T-helper 2 cell treated with Interferon-gamma antibody and Interleukin-4, amounts not matched to agents 100 ng/mL and 5 ng/mL, for 36 hours (primary cell): ENCODE measurements at regions not wholly inside any gene's neighbourhood (a gene's known extent, or its start where the extent isn't known, plus 50 kb on each side); places are given as distances from the start of the nearest gene placed in this dataset.

Source experiments
- intact Hi-C: fragments of 100-400 bp; cut with micrococcal nuclease; formaldehyde crosslinking; loops from one replicate; pipeline ENCODE4 v1.15.1; 2023

GRCh38 chr4:146998157-146998556 lies 52.5 kb upstream of the TTC29 start:
- intact Hi-C loops, result no loop called here

- intact Hi-C loops, result no loop called here
These were observed 58.5 kb upstream of the TTC29 start for GRCh38 chr4:147003956-147004809.

GRCh38 chr4:147006229-147006628 lies 60.6 kb upstream of the TTC29 start:
- intact Hi-C loops, result no loop called here

- intact Hi-C loops, result no loop called here
These were observed 64.2 kb upstream of the TTC29 start for GRCh38 chr4:147009875-147010274.

GRCh38 chr4:147011411-147011810 lies 65.7 kb upstream of the TTC29 start:
- intact Hi-C loops, result no loop called here

GRCh38 chr4:147012059-147012707 lies 66.5 kb upstream of the TTC29 start:
- intact Hi-C loops, result no loop called here

- intact Hi-C loops, result loop anchor here (5.0 kb wide), 1 partner anchor 678 kb away; no protein-coding TSS in a partner anchor
These were observed 69.3 kb upstream of the TTC29 start for GRCh38 chr4:147014946-147015345.

- intact Hi-C loops, result loop anchor here (5.0 kb wide), 1 partner anchor 678 kb away; no protein-coding TSS in a partner anchor
These were observed 69.8 kb upstream of the TTC29 start for GRCh38 chr4:147015491-147015890.

- intact Hi-C loops, result loop anchor here (5.0 kb wide), 1 partner anchor 680 kb away; no protein-coding TSS in a partner anchor
These were observed 71.4 kb upstream of the TTC29 start for GRCh38 chr4:147017081-147017480.

- intact Hi-C loops, result loop anchor here (1.0 to 5.0 kb wide), 2 partner anchors 78 to 682 kb away; no protein-coding TSS in a partner anchor
These were observed 73.4 kb upstream of the TTC29 start for GRCh38 chr4:147019091-147019490.

GRCh38 chr4:147020456-147020855 lies 74.8 kb upstream of the TTC29 start:
- intact Hi-C loops, result no loop called here

- intact Hi-C loops, result no loop called here
These were observed 79.4 kb upstream of the TTC29 start for GRCh38 chr4:147025042-147025441.

- intact Hi-C loops, result no loop called here
These were observed 83.6 kb upstream of the TTC29 start for GRCh38 chr4:147029296-147029695.

GRCh38 chr4:147034372-147034771 lies 88.7 kb upstream of the TTC29 start:
- intact Hi-C loops, result no loop called here

- intact Hi-C loops, result no loop called here
These were observed 91.4 kb upstream of the TTC29 start for GRCh38 chr4:147037069-147037468.

GRCh38 chr4:147039976-147040575 lies 94.4 kb upstream of the TTC29 start:
- intact Hi-C loops, result no loop called here

- intact Hi-C loops, result no loop called here
These were observed 95.2 kb upstream of the TTC29 start for GRCh38 chr4:147040874-147041273.

GRCh38 chr4:147041376-147041775 lies 95.7 kb upstream of the TTC29 start:
- intact Hi-C loops, result no loop called here

- intact Hi-C loops, result no loop called here
These were observed 96.4 kb upstream of the TTC29 start for GRCh38 chr4:147042046-147042445.

- intact Hi-C loops, result no loop called here
These were observed 98.6 kb upstream of the TTC29 start for GRCh38 chr4:147044241-147044640.

- intact Hi-C loops, result no loop called here
These were observed 104.3 kb upstream of the TTC29 start for GRCh38 chr4:147049946-147050345.

GRCh38 chr4:147050356-147050765 lies 104.7 kb upstream of the TTC29 start:
- intact Hi-C loops, result no loop called here
